ENCODE measurements at regions not wholly inside any gene's neighbourhood (a gene's known extent, or its start where the extent isn't known, plus 50 kb on each side); places are given as distances from the start of the nearest gene placed in this dataset.
"Not testable (repeated sequence)": the region's sequence is repeated elsewhere in the genome, so short reads cannot be mapped to it uniquely, and the experiment has no call there.

GRCh38 chr13:31608780-31609179, 130.5 kb upstream of the RXFP2 start:
- DNase-seq (ENCODE audit: low read depth): not testable (repeated sequence)

- DNase-seq (ENCODE audit: low read depth): no peak
Measured at GRCh38 chr13:31610270-31610998, 128.9 kb upstream of the RXFP2 start.

GRCh38 chr13:31611214-31611613, 128.1 kb upstream of the RXFP2 start:
- DNase-seq (ENCODE audit: low read depth): no peak

GRCh38 chr13:31614073-31614472, 125.3 kb upstream of the RXFP2 start:
- no peak for DNase-seq (ENCODE audit: low read depth)

- no peak for DNase-seq (ENCODE audit: low read depth)
Measured at GRCh38 chr13:31614704-31615103, 124.6 kb upstream of the RXFP2 start.

- no peak for DNase-seq (ENCODE audit: low read depth)
Measured at GRCh38 chr13:31625115-31625514, 114.2 kb upstream of the RXFP2 start.

- DNase-seq (ENCODE audit: low read depth): no peak
Measured at GRCh38 chr13:31627097-31627845, 112.1 kb upstream of the RXFP2 start.

- no peak for DNase-seq (ENCODE audit: low read depth)
Measured at GRCh38 chr13:31629085-31629780, 110.1 kb upstream of the RXFP2 start.

GRCh38 chr13:31631071-31631470, 108.3 kb upstream of the RXFP2 start:
- no peak for DNase-seq (ENCODE audit: low read depth)

GRCh38 chr13:31631746-31632145, 107.6 kb upstream of the RXFP2 start:
- DNase-seq (ENCODE audit: low read depth): no peak

- no peak for DNase-seq (ENCODE audit: low read depth)
Measured at GRCh38 chr13:31638577-31638976, 100.7 kb upstream of the RXFP2 start.

- DNase-seq (ENCODE audit: low read depth): no peak
Measured at GRCh38 chr13:31639443-31640163, 99.7 kb upstream of the RXFP2 start.

- no peak for DNase-seq (ENCODE audit: low read depth)
Measured at GRCh38 chr13:31649766-31650165, 89.6 kb upstream of the RXFP2 start.

GRCh38 chr13:31653730-31654129, 85.6 kb upstream of the RXFP2 start:
- no peak for DNase-seq (ENCODE audit: low read depth)

- no peak for DNase-seq (ENCODE audit: low read depth)
Measured at GRCh38 chr13:31663880-31664585, 75.3 kb upstream of the RXFP2 start.

- DNase-seq (ENCODE audit: low read depth): no peak
Measured at GRCh38 chr13:31670831-31671617, 68.3 kb upstream of the RXFP2 start.

- DNase-seq (ENCODE audit: low read depth): no peak
Measured at GRCh38 chr13:31674051-31674450, 65.3 kb upstream of the RXFP2 start.

GRCh38 chr13:31675440-31675953, 63.8 kb upstream of the RXFP2 start:
- no peak for DNase-seq (ENCODE audit: low read depth)

GRCh38 chr13:31681133-31681532, 58.2 kb upstream of the RXFP2 start:
- DNase-seq (ENCODE audit: low read depth): no peak

GRCh38 chr13:31684466-31684865, 54.9 kb upstream of the RXFP2 start:
- no peak for DNase-seq (ENCODE audit: low read depth)

All from HS-27A (cell line).